Natural killer cell (primary cell): ENCODE measurements at regions not wholly inside any gene's neighbourhood (a gene's known extent, or its start where the extent isn't known, plus 50 kb on each side); places are given as distances from the start of the nearest gene placed in this dataset.
A peak's percentile ranks its signal among the peaks of the same experiment; 100 is the strongest.

ENCODE experiments used
- ATAC-seq, 3 donors: fragments of 150-1000 bp in 2 of 3; fragments of 200-7000 bp in 1 of 3; cut with Tn5 transposase; 1 replicate in 1 of 3; 2 replicates in 2 of 3; pipeline ENCODE4 v1.10.0; 2021; ENCODE audit warnings: mild to moderate bottlenecking in 2 of 3, moderate library complexity in 2 of 3
- DNase-seq, 2 donors: peaks; one replicate each; pipeline versions ENCODE4 v3.0.0 to v3.0.0-alpha.2; 2013 to 2021; ENCODE audit warnings: mixed read lengths in 1 of 2
- H3K27ac ChIP-seq: one replicate; pipeline ENCODE4 v1.5.1; 2013; ENCODE audit warnings: mild to moderate bottlenecking, low read length
- H3K27me3 ChIP-seq: one replicate; pipeline ENCODE4 v1.6.1; 2013; ENCODE audit warnings: low read length; ENCODE audit not compliant: control insufficient read depth, insufficient read depth
- H3K36me3 ChIP-seq: one replicate; pipeline ENCODE4 v1.6.1; 2013; ENCODE audit warnings: low read length; ENCODE audit not compliant: control insufficient read depth, insufficient read depth
- H3K4me1 ChIP-seq: one replicate; pipeline ENCODE4 v1.6.1; 2013; ENCODE audit warnings: low read length; ENCODE audit not compliant: control insufficient read depth, insufficient read depth
- H3K4me3 ChIP-seq: one replicate; pipeline ENCODE4 v1.5.1; 2013; ENCODE audit warnings: low read length
- H3K9me3 ChIP-seq: one replicate; pipeline ENCODE4 v1.6.1; 2013; ENCODE audit warnings: low read length; ENCODE audit not compliant: control insufficient read depth, insufficient read depth
- H3K27ac Mint-ChIP-seq, 2 donors: one replicate each; pipeline ENCODE4 v1.8.0; 2022; ENCODE audit warnings: mild to moderate bottlenecking in 2 of 2, mixed read lengths in 2 of 2, moderate library complexity in 1 of 2
- H3K27me3 Mint-ChIP-seq, 2 donors: one replicate each; pipeline ENCODE4 v1.8.0; 2022; ENCODE audit warnings: low read depth in 2 of 2, mixed read lengths in 2 of 2
- H3K36me3 Mint-ChIP-seq: one replicate; pipeline ENCODE4 v1.8.0; 2022; ENCODE audit warnings: mixed read lengths
- H3K4me1 Mint-ChIP-seq, 2 donors: one replicate each; pipeline ENCODE4 v1.8.0; 2022; ENCODE audit warnings: mixed read lengths in 2 of 2
- H3K4me3 Mint-ChIP-seq: one replicate; pipeline ENCODE4 v1.8.0; 2022; ENCODE audit warnings: mild to moderate bottlenecking, moderate library complexity, mixed read lengths
- H3K9me3 Mint-ChIP-seq, 2 donors: one replicate each; pipeline ENCODE4 v1.8.0; 2022; ENCODE audit warnings: mixed read lengths in 2 of 2
- CTCF ChIP-seq: fragments of 200-600 bp; IDR thresholded peaks from one replicate; pipeline ENCODE4 v1.8.0; 2022; ENCODE audit warnings: antibody characterized with exemption
- WGBS: methylation state at CpG from one replicate; pipeline ENCODE4 v1.1.7; 2013; ENCODE audit warnings: missing lambda C conversion rate; ENCODE audit not compliant: insufficient coverage; 5-methylcytosine and 5-hydroxymethylcytosine counted together
- intact Hi-C: fragments of 100-400 bp; cut with micrococcal nuclease; formaldehyde crosslinking; loops from one replicate; pipeline ENCODE4 v1.14.2; 2022

- intact Hi-C loops, result no loop called here
- TF ChIP-seq CTCF, result no peak
- Histone ChIP-seq H3K9me3 (no peaks in the 10 kb centered on the region), H3K4me3 (no peak overlapping the region), H3K27ac (no peak overlapping the region), H3K36me3 (no peaks in the 10 kb centered on the region), H3K4me1 (no peaks in the 10 kb centered on the region), H3K27me3 (no peaks in the 10 kb centered on the region)
- peaks cover 7% of the 10 kb centered on the region for H3K36me3 Mint-ChIP-seq
- H3K27ac Mint-ChIP-seq, result no peak overlapping the region
- ATAC-seq (no peak), DNase-seq (no peak)
- H3K4me3 Mint-ChIP-seq, result no peak overlapping the region
- H3K27me3 Mint-ChIP-seq, result no peaks in the 10 kb centered on the region
- H3K4me1 Mint-ChIP-seq, result no peaks in the 10 kb centered on the region
- no CpG with 5 or more reads among the region's 3 CpGs for WGBS
- H3K9me3 Mint-ChIP-seq, result peaks cover 16 to 23% of the 10 kb centered on the region in 2 donors
These were observed 285.6 kb upstream of the PRDM9 start for GRCh38 chr5:23221831-23222230.

GRCh38 chr5:23217159-23217558, 290.2 kb upstream of the PRDM9 start:
- H3K9me3 Mint-ChIP-seq, result peaks cover 8 to 12% of the 10 kb centered on the region in 2 donors
- H3K27ac ChIP-seq, result no peak overlapping the region
- DNase-seq, result no peak
- H3K4me1 Mint-ChIP-seq, result no peaks in the 10 kb centered on the region
- H3K36me3 Mint-ChIP-seq, result no peaks in the 10 kb centered on the region
- no peaks in the 10 kb centered on the region for H3K4me1 ChIP-seq
- H3K4me3 Mint-ChIP-seq, result no peak overlapping the region
- H3K27ac Mint-ChIP-seq, result no peak overlapping the region
- ATAC-seq, result no peak
- H3K36me3 ChIP-seq, result no peaks in the 10 kb centered on the region
- no peak overlapping the region for H3K4me3 ChIP-seq
- 74% methylated on average over 1 of the region's 1 CpG for WGBS
- no peak for TF ChIP-seq CTCF
- intact Hi-C loops, result no loop called here
- no peaks in the 10 kb centered on the region for H3K27me3 Mint-ChIP-seq
- no peaks in the 10 kb centered on the region for H3K27me3 ChIP-seq
- no peaks in the 10 kb centered on the region for H3K9me3 ChIP-seq

GRCh38 chr5:23216345-23216744, 291.1 kb upstream of the PRDM9 start:
- Histone ChIP-seq H3K27me3 (no peaks in the 10 kb centered on the region), H3K4me1 (no peaks in the 10 kb centered on the region), H3K27ac (no peak overlapping the region), H3K9me3 (no peaks in the 10 kb centered on the region), H3K36me3 (no peaks in the 10 kb centered on the region), H3K4me3 (no peak overlapping the region)
- WGBS, result 92% methylated on average over 4 of the region's 5 CpGs
- intact Hi-C loops, result no loop called here
- H3K4me3 Mint-ChIP-seq, result no peak overlapping the region
- no peak overlapping the region for H3K27ac Mint-ChIP-seq
- ATAC-seq, result no peak
- no peak for TF ChIP-seq CTCF
- no peaks in the 10 kb centered on the region for H3K36me3 Mint-ChIP-seq
- no peak for DNase-seq
- H3K4me1 Mint-ChIP-seq, result no peaks in the 10 kb centered on the region
- peaks cover 14 to 15% of the 10 kb centered on the region in 2 donors for H3K9me3 Mint-ChIP-seq
- no peaks in the 10 kb centered on the region for H3K27me3 Mint-ChIP-seq

- H3K36me3 ChIP-seq, result no peaks in the 10 kb centered on the region
- 0% methylated on average over 1 of the region's 1 CpG for WGBS
- ATAC-seq, result no peak
These were observed 298.4 kb upstream of the PRDM9 start for GRCh38 chr5:23208959-23209431.

More at GRCh38 chr5:23208959-23209431, 298.4 kb upstream of the PRDM9 start:
- Histone ChIP-seq H3K27me3 (no peaks in the 10 kb centered on the region), H3K4me3 (no peak overlapping the region), H3K27ac (no peak overlapping the region), H3K4me1 (no peaks in the 10 kb centered on the region), H3K9me3 (no peaks in the 10 kb centered on the region)
- DNase-seq, result peak in 1 of 2 donors; percentile 3
- no peak for TF ChIP-seq CTCF
- H3K27ac Mint-ChIP-seq, result no peak overlapping the region
- no peaks in the 10 kb centered on the region for H3K4me1 Mint-ChIP-seq
- H3K36me3 Mint-ChIP-seq, result peaks cover 10% of the 10 kb centered on the region
- no peak overlapping the region for H3K4me3 Mint-ChIP-seq
- intact Hi-C loops, result no loop called here
- peaks cover 17 to 19% of the 10 kb centered on the region in 2 donors for H3K9me3 Mint-ChIP-seq
- no peaks in the 10 kb centered on the region for H3K27me3 Mint-ChIP-seq
